NCI-H524 treated with DMSO at 0.1 percent for 48 hours (cell line): ENCODE measurements at regions not wholly inside any gene's neighbourhood (a gene's known extent, or its start where the extent isn't known, plus 50 kb on each side); places are given as distances from the start of the nearest gene placed in this dataset.

Experiments
- DNase-seq: peaks from one replicate; lab custom pipeline; 2025; lab: John Stamatoyannopoulos, UW

DNA sequence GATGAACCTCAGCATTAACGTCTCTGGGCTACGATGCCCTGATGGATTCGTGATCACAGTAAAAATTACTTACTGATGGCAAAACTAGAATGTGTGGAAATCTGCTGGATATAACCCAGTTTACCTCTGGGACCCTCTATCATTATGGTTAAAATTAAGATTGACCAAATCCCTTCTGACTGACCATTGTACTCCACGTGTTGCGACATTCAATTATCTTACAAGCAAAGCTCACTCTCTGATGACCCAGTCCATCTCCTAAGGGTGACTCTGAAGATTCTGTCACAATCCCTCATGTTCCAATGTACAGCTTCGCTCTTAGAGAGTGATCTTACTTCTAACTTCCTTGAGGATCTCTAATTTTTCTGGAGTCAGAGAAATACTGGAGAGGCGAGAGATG, 288.5 kb upstream of the RUNX1 start:
- no peak for DNase-seq

DNA sequence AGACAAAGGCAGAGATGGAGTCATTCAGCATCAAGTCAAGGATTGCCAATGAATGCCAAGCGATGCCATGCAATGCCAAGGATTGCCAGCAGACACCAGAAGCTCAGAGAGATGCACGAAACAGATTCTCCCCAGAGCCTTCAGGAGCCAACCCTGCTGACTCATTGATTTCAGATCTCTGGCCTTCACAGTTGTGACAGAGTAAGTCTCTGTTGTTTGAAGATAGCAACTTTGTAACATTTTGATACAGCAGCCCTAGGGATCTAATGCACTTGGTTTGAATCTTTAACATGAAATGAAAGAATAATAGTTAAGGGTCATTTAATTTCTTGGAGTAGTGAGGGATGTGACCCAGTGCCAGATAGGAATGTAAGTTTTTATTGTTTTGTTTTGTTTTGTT, 287.4 kb upstream of the RUNX1 start:
- no peak for DNase-seq

DNA sequence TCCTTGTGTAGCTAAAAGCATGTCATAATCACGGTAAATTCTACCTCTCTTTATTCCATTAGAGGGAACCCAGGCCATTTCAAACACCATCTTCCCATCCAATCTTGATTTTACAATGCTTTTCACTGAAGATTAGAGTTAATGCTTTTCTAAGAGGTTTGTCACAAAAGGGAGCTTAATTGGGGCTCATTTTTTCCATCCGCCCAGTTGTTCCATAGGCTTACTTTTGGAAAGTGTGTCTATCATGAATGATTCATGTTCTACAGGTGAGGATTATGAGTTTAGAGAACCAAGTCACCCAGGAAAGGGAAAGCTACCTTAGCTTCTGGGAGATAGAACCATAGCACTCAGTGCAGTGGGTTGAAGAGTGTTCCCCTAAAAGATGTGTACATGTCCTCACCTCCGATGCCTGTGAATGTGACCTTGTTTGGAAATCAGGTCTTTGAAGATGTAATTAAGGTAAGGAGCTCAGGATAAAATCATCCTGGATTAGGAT, 286.9 kb upstream of the RUNX1 start:
- no peak for DNase-seq

GRCh38 chr21:35333831-35334618, 284.9 kb upstream of the RUNX1 start:
- no peak for DNase-seq

DNA sequence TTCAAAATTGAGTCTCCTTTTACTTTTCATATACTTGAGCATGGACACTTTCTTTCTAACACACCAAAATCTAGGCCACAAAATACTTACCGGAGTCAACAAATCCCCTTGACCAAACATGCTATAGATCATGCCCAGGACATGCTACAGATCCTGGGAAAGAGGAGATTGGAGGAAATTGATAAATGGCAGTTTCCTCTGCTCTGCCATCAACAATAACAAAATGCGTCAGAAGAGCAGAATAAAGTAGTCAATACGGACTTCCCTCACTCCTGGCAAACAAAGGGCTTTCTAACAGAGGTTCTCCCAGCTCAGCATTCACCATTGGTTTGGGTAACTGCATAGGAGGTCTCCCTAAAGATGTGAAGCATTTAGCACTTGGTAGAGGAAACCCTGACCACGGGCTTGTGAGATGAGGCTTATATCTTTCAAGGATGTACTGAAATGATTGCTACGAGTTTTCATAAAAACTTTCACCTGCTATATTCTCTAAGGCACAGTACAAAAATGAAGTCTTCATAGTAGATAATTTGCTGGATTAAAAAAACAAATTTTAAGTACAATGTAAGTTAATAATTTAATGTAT, 283.8 kb upstream of the RUNX1 start:
- no peak for DNase-seq

GRCh38 chr21:35329940-35330660, 281.0 kb upstream of the RUNX1 start:
- no peak for DNase-seq

GRCh38 chr21:35328856-35329455, 279.9 kb upstream of the RUNX1 start:
- no peak for DNase-seq

DNA sequence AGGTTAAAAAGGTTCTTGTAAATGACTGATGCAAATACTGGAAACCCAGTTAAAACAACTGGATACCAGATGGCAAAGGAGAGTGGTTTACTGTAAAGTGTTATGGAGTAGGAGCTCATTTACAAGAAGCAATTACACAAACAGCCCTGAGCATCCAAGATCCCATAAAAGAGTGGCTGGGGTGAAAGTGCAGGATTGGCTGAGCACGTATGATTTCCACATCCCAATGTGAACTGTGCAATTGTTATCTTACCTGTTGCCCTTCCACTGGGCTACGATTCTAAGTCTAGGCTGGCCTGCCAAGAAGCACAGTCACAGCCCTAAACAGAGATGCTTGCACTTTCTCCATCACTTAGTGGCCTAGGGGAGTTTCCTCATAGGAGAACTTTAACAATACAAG, 277.6 kb upstream of the RUNX1 start:
- no peak for DNase-seq

DNA sequence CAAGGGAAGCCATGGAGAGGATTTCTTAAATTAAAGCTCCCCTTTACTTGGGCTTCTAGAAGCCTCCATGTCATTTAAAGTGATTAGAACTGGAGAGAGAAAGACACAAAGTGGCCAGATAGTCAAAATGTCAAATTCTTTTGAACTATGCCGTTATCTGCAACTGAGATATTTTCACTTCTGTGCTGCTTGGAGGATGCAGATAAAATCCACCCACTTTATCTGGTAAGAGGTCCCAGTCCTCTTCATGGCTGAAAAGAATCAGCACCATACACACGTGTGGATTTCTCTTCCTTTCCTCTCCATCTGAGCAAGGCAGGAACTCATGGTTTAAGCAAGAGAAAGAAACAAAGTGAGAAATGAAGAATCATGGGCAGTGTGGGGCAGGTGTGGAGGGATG, 276.9 kb upstream of the RUNX1 start:
- no peak for DNase-seq

- no peak for DNase-seq
Measured at GRCh38 chr21:35324372-35325220, 275.5 kb upstream of the RUNX1 start.

DNA sequence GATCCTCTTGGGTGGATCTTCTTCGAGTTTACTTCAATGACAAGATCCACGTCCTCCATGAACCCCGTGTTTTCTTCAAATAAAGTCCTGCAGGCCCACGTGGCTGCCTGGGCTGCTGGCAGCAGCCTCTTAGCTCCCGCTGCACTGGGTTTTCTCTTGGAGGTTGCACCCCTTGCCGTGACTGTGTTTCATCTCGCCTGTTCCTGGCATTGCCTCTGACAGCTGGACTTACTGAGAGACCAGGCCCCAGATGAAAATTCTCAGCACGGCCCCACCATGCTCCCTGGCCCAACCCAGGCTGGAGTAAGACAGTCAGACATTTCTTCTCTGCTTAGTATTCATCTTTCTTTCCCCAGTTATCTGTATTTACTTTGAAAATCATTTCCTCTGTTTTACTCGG, 274.8 kb upstream of the RUNX1 start:
- no peak for DNase-seq

GRCh38 chr21:35321322-35322200, 272.5 kb upstream of the RUNX1 start:
- no peak for DNase-seq

- DNase-seq = no peak
Measured at GRCh38 chr21:35319684-35320283, 270.7 kb upstream of the RUNX1 start.

DNA sequence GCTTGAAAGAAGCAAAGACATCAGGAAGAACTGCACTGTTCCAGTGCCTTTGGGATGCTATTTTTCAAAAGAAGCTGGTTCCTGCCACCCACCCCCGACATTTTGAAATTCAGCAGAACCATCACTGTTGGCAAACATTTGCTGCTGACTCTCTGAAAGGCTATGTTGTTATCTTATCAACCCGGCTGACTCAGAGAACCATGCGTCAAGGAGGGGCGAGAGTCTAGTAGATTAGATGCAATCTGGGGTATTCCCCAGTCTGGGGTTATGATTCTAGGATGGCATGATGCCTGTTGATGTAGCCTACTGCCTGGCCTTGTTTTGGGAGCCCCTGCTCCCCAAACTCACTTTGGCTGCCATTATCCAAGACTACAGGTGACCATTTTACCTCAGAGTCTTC, 267.8 kb upstream of the RUNX1 start:
- DNase-seq = no peak

- DNase-seq = no peak
Measured at GRCh38 chr21:35316456-35316855, 267.4 kb upstream of the RUNX1 start.

DNA sequence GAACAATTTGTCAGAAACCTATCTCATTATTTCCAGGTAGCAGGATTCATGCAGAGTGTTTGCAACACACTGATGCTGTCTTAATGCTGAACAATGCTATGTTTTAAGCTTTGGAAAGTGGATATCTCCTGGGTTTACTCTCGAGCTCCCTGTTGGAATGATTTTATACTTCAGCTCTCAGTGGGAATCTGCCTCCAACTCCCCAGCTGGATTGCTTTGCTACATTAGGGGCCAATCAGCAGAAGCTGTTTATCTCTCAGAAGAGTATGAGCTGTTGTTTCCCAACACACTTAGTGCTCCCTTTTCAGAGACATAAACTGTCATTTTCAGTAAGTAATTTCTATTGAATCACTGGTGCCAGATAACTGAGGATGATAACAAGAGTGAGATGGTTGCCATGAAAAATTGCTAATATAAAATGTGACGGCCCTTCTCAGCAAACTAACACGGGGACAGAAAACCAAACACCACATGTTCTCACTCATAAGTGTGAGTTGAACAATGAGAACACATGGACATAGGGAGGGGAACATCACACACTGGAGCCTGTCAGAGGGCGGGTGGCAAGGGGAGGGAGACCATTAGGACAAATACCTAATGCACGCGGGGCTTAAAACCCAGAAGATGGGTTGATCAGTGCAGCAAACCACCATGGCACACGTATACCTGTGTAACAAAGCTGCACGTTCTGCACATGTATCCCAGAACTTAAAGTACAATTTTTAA, 265.9 kb upstream of the RUNX1 start:
- no peak for DNase-seq

DNA sequence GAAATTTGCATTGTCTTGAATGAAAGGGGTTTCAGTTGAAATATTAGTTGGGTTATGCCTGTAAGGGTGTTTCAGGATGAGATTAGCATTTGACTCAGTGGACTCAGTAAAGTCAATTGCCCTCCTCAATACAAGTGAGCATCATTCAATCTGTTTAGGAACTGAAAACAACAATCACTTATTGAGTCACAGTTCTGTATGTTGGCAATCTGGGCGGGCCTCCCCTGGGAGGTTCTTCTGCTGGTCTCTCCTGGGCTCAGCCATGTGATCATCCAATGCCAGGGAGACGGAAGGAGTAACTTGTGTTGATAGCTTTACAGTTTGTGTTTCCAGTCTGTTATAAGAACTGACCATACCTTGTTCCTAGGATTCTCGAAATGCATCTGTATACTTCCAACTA, 262.9 kb upstream of the RUNX1 start:
- DNase-seq = no peak

DNA sequence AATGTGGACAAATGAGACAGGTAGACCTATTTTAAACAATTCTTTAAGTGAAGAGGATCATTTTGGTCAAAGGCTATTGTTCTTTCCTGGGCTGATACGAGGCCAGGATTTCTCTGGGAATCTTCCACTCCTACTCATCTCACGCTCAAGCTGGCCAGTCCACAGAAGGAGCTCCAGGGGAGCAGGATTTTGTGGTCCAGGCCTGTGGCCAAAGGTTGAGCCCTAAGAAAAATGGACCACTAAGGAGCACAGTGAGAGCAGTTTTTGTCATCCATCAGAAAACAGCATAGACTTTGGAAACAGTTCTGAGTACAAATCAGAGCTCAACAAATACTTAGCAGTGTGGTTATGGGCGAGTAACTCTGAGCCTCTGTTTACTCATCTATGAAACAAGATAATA, 260.2 kb upstream of the RUNX1 start:
- no peak for DNase-seq

GRCh38 chr21:35303085-35303484, 254.0 kb upstream of the RUNX1 start:
- DNase-seq = no peak

DNA sequence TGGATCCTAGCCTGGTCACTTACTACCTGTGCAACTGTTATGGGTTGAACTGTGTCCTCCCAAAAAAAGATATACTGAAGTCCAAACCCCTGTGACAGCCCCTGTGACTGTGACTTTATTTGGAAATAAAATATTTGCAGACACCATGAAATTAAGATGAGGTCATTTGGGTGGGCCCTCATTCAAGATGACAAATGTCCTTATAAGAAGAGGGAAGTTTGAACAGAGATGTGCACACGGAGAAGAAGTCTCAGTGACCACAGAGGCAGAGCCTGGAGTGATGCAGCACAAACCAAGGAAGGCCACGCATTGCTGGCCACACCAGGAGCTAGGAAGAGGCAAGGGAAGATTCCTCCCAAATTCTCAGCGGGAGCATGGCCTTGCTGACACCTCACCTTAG, 249.7 kb upstream of the RUNX1 start:
- no peak for DNase-seq
